ENCODE measurements at regions not wholly inside any gene's neighbourhood (a gene's known extent, or its start where the extent isn't known, plus 50 kb on each side); places are given as distances from the start of the nearest gene placed in this dataset.

DNA sequence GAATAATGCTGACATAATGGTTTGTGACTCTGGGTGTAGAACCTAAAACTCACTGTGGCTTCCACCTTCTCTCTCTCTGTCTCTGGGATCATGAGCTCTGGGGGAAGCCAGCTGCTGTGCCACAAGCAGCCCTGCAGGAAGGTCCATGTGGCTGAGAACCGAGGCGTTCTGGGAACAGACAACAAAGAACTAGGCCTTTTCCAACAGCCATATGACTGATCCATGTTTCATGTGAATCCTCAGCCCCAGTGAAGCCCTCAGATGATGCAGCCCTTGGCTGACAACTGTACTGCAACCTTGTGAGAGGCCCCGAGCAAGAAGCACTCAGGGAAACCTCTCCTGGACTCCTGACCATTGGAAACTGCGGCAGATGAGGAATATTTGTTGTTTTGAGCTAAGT lies 56.6 kb downstream of the HLA-G start:
- 33 to 71% (median 45%) methylated on average over 3 to 4 of the region's 4 CpGs for WGBS, 3 donors
- no peak for FAIRE-seq

DNA sequence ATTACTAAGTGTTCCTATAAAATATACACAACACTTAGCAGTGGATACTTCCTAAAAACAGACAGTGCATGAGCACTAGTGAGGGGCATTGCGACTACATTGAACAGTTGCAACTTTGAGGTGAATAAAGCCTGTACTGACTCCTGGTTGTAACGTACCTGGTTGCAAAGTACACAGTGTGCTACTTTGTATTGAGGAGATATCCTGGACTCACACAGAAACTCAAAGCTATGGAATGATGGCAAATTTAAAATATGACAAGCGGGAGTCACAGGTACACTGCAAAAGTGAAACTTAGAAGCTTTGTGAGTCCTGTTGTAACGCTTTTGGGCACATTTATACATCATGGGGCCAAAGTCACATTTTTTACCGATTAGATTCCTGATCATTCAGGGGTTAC lies 55.6 kb upstream of the HLA-A start:
- Histone ChIP-seq H3K36me3 (ENCODE audit: control insufficient read depth in 3 of 3, insufficient read depth in 2 of 3, low read depth in 1 of 3, low read length in 3 of 3) (peaks cover 0 to 21% (median 0%) of the 10 kb centered on the region in 3 donors), H3K27me3 (ENCODE audit: control insufficient read depth in 3 of 3, insufficient read depth in 3 of 3, low read length in 3 of 3) (no peaks in the 10 kb centered on the region), H3K4me1 (ENCODE audit: control insufficient read depth in 3 of 3, insufficient read depth in 2 of 3, low read depth in 1 of 3, low read length in 2 of 3) (peaks cover 0 to 7% (median 0%) of the 10 kb centered on the region in 3 donors), H3K9me3 (ENCODE audit: control insufficient read depth in 2 of 2, insufficient read depth in 1 of 2, low read depth in 1 of 2, low read length in 1 of 2) (no peaks in the 10 kb centered on the region), H3K4me3 (ENCODE audit: low read depth in 1 of 3, low read length in 3 of 3) (peak overlapping the region in 2 of 3 donors; percentile 19 to 91), H3K27ac (ENCODE audit: low read depth in 1 of 3, low read length in 2 of 3) (peak overlapping the region; percentile 18 to 99 (median 20))
- DNase-seq (peak; percentile 53 to 68), FAIRE-seq (no peak)
- WGBS, 3 donors = 11 to 48% (median 34%) methylated on average over 5 of the region's 5 CpGs

More for the DNA sequence above, 56.6 kb downstream of the HLA-G start:
- H3K4me3 ChIP-seq (ENCODE audit: low read depth in 1 of 3, low read length in 3 of 3) = no peak overlapping the region
- no peaks in the 10 kb centered on the region for H3K27me3 ChIP-seq (ENCODE audit: control insufficient read depth in 3 of 3, insufficient read depth in 3 of 3, low read length in 3 of 3)
- peaks cover 0 to 7% (median 0%) of the 10 kb centered on the region in 3 donors for H3K4me1 ChIP-seq (ENCODE audit: control insufficient read depth in 3 of 3, insufficient read depth in 2 of 3, low read depth in 1 of 3, low read length in 2 of 3)
- DNase-seq = no peak
- H3K27ac ChIP-seq (ENCODE audit: low read depth in 1 of 3, low read length in 2 of 3) = no peak overlapping the region
- peaks cover 0 to 7% (median 0%) of the 10 kb centered on the region in 3 donors for H3K36me3 ChIP-seq (ENCODE audit: control insufficient read depth in 3 of 3, insufficient read depth in 2 of 3, low read depth in 1 of 3, low read length in 3 of 3)
- no peaks in the 10 kb centered on the region for H3K9me3 ChIP-seq (ENCODE audit: control insufficient read depth in 2 of 2, insufficient read depth in 1 of 2, low read depth in 1 of 2, low read length in 1 of 2)

GRCh38 chr6:29887330-29887818 lies 55.0 kb upstream of the HLA-A start:
- peak; percentile 89 to 90 for DNase-seq
- FAIRE-seq = no peak
- 2 to 7% (median 7%) methylated on average over 23 to 28 of the region's 28 CpGs for WGBS, 3 donors
- Histone ChIP-seq H3K4me3 (ENCODE audit: low read depth in 1 of 3, low read length in 3 of 3) (peak overlapping the region; percentile 71 to 91 (median 74)), H3K27me3 (ENCODE audit: control insufficient read depth in 3 of 3, insufficient read depth in 3 of 3, low read length in 3 of 3) (no peaks in the 10 kb centered on the region), H3K27ac (ENCODE audit: low read depth in 1 of 3, low read length in 2 of 3) (peak overlapping the region; percentile 98 to 99 (median 99)), H3K9me3 (ENCODE audit: control insufficient read depth in 2 of 2, insufficient read depth in 1 of 2, low read depth in 1 of 2, low read length in 1 of 2) (no peaks in the 10 kb centered on the region), H3K4me1 (ENCODE audit: control insufficient read depth in 3 of 3, insufficient read depth in 2 of 3, low read depth in 1 of 3, low read length in 2 of 3) (peaks cover 0 to 7% (median 0%) of the 10 kb centered on the region in 3 donors), H3K36me3 (ENCODE audit: control insufficient read depth in 3 of 3, insufficient read depth in 2 of 3, low read depth in 1 of 3, low read length in 3 of 3) (peaks cover 0 to 26% (median 2%) of the 10 kb centered on the region in 3 donors)

- 4 to 6% (median 5%) methylated on average over 63 to 101 of the region's 101 CpGs for WGBS, 3 donors
- Histone ChIP-seq H3K9me3 (ENCODE audit: control insufficient read depth in 2 of 2, insufficient read depth in 1 of 2, low read depth in 1 of 2, low read length in 1 of 2) (no peaks in the 10 kb centered on the region), H3K27me3 (ENCODE audit: control insufficient read depth in 3 of 3, insufficient read depth in 3 of 3, low read length in 3 of 3) (no peaks in the 10 kb centered on the region), H3K36me3 (ENCODE audit: control insufficient read depth in 3 of 3, insufficient read depth in 2 of 3, low read depth in 1 of 3, low read length in 3 of 3) (peaks cover 0 to 30% (median 7%) of the 10 kb centered on the region in 3 donors), H3K4me3 (ENCODE audit: low read depth in 1 of 3, low read length in 3 of 3) (peak overlapping the region; percentile 71 to 91 (median 74)), H3K4me1 (ENCODE audit: control insufficient read depth in 3 of 3, insufficient read depth in 2 of 3, low read depth in 1 of 3, low read length in 2 of 3) (peaks cover 0 to 7% (median 0%) of the 10 kb centered on the region in 3 donors), H3K27ac (ENCODE audit: low read depth in 1 of 3, low read length in 2 of 3) (peak overlapping the region; percentile 98 to 99 (median 99))
- DNase-seq (peak; percentile 88 to 91), FAIRE-seq (no peak)
These were observed 54.2 kb upstream of the HLA-A start for GRCh38 chr6:29887819-29888776.

Data from small intestine (tissue), 7 donors.